Panc1 (cell line): ENCODE measurements at regions not wholly inside any gene's neighbourhood (a gene's known extent, or its start where the extent isn't known, plus 50 kb on each side); places are given as distances from the start of the nearest gene placed in this dataset.

Experiments used
- CTCF ChIP-seq: fragments of 450-650 bp; IDR thresholded peaks from 2 replicates; pipeline ENCODE4 v1.5.1; 2017; ENCODE audit warnings: mild to moderate bottlenecking
- POLR2AphosphoS5 ChIP-seq: IDR thresholded peaks from 2 replicates; pipeline ENCODE4 v1.6.1; 2012; ENCODE audit warnings: mild to moderate bottlenecking, low read depth, low read length, moderate library complexity
- SIN3A ChIP-seq: IDR thresholded peaks from 2 replicates; pipeline ENCODE4 v1.6.1; 2012; ENCODE audit warnings: low read depth, mild to moderate bottlenecking, low read length, moderate library complexity, borderline replicate concordance; ENCODE audit not compliant: insufficient read depth
- TCF7L2 ChIP-seq: IDR thresholded peaks from 2 replicates; pipeline ENCODE4 v1.6.1; 2011; ENCODE audit warnings: mild to moderate bottlenecking, low read depth, low read length, inconsistent platforms

DNA sequence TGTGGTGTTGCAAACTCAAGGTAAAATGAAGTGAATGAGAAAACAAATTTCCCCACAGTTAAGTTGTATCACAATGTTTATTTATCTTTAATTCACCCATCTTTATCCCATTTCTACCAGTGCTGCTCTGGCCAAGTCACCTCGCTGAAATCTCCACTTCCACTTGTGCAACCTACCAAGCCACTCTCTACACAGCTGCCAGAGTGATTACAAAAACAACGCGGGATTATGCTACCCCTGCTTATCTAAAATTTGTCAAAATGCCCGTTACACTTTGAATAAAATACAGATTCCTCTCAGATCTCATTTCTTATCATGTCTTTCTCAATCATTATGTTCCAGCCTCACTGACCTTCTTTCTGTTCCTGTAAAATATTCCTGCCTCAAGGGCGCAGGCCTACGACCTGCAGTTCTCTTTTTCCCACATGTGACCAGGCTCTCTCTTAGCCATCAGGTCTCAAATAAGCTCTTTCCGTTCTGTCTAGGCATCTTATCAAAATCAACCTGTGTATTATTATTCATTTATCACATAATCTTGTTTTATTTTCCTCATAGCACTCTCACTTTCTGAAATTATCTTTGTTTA lies 95.6 kb downstream of the NTMT2 start:
- TF ChIP-seq POLR2AphosphoS5 (no peak), CTCF (no peak), SIN3A (no peak), TCF7L2 (no peak)
